NCI-H187 (cell line): ENCODE measurements at regions not wholly inside any gene's neighbourhood (a gene's known extent, or its start where the extent isn't known, plus 50 kb on each side); places are given as distances from the start of the nearest gene placed in this dataset.
A peak's percentile ranks its signal among the peaks of the same experiment; 100 is the strongest.

Source experiments
- DNase-seq, 2 experiments: peaks; one replicate each; lab custom pipeline; 2025; lab: John Stamatoyannopoulos, UW

DNA sequence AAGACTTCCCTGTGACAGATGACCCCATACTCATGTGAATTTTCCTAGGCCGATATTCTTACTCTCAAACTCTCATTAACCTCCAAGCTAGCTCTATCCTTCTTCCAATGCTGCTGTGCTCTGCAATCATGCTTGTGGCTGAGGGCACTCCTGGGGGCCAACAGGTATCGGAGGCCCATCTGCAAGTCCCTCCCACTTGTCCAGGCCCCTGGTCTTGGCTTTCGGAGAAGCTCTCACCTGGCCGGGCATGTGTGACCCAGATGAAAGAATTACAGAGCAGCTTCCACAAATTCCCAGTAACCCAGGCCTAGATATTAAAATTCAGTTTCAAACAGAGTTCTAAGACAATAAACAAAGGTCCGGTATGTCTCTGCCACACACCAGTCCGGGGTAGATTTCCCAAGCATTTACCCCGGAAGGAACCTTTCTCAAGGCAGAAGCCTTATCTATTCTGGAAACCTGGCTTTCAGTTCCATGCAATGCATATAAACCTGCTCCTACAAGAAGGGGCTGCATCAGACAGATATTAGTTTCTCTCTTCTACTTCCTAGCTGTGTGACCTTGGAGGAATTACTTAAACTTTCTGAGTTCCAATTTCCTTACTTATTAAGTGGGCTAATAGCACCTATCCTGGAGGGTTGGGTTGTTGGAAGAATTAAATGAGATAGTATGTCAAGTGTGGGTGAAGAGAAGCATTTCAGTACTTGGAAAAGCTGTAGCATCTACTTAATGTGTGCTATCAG is 270.8 kb downstream of the PTTG2 start:
- no peak for DNase-seq

DNA sequence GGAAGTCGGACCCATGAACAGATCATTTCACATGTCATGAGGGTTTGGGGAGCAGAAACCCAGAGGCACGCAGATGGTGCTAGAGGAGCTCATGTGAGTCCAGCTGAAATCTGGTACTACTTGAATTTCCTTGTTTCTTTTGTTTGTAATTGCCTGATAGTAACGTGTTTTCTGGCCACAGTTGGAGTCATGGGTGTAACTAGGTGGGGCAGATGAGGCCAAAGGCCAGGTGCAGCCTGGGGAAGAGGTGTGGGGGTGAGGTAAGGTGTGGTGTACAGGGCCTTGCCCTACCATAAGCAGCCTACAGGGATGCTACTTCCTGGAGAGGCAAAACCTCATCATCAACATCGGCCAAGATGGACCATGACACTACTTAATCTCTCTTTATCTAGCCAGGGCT is 271.4 kb downstream of the PTTG2 start:
- DNase-seq, result no peak

DNA sequence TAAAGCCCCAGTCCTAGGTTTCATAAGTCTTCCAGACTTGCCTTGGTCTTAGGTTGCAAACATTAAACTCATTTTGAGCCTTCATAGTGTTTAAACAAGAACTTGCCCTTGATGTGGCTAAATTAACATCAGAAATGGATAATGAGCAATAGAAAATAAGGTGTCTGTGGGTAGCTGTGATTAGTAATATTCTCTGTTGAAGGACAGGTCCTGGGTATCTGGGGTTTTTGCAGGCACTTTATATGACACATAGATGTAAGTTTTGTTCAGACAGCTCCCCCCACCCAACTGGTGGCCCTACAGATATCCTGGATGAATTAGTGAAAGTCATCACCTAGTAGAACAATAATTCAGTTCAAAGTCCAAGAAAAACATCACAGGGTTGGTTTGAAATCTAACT is 272.5 kb downstream of the PTTG2 start:
- no peak for DNase-seq

DNA sequence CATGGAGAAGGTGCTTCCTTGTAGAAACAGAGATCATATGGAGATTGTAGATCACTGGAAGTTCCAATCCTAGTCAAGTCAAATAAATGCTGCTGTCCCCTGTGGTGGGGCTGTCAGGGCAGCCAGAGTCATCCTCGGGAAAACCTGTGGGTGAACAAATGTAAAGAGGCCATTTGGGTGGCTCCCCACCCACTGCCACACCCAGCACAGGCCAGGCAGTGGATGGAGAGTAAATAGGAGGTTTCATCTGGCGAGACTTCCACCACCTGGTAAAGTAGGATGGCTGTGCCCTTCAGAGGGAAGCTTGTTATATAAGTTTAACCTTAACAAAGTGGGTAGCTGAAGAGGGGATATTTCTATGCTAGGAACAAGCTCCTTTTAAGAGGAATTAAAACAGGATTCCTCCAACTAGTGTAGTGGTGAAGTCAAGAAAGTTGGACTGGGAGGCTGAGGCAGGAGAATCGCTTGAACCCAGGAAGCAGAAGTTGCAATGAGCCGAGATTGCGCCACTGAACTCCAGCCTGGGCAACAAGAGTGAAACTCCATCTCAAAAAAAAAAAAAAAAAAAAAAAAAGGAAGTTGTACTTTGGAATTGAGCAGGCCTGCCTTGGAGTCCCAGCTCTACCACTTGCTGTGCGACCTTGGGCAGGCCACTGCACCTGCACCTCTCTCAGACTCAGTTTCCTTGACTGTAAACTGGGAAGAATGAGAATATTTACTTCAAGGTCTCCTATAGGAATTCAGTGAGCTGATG is 273.7 kb downstream of the PTTG2 start:
- no peak for DNase-seq

DNA sequence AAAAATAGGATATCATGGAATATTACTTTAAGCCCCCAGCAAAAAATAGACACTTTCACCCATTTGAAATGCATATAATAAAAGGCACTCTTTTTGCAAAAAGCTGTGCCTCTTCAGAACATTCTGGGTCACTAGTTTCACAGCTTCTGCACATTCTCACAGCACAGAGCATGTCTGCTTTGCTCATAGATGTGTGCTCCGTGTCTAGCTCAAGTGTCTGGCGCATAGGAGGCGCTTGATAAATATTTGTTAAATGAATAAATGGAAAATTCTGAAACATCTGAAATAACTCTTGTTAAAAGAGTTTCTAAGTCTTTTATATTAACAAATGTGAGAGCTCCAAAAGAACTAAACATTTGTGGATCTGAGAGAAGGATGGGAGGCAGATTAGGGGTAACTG is 275.2 kb downstream of the PTTG2 start:
- no peak for DNase-seq

DNA sequence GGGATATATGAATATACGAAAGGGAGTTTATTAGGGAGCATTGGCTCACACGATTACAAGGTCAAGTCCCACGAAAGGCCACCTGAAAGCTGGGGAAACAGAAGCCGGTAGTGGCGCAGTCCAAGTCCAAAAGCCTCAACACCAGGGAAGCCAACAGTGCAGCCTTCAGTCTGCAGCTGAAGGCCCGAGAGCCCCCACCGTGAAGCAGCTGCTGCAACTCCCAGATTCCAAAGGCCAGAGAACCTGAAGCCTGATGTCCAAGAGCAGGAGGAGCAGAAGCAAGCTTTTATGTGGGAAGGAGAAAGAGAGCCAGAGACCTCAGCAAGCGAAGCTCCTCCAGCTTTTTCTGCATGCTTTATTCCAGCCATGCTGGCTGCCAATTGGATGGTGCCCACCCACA is 275.8 kb downstream of the PTTG2 start:
- DNase-seq, result no peak

DNA sequence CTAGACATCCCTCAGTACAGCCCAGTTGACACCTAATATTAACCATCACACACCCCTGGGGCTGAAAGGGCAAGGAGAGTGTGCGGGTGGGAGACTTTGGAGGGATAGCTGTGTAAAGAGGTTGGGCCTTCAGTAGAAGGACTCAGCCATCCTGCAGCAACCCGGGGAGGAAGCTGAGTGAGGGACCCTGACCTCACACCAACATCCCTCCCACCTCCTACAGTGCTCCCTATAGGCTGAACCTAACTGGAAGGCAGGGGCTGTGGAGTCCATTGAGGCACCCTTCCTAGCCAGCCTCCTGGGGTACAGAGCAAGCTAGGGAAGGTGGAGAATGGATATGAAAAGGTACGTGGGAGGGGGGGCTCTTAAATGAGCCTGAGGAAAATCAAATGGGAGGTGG is 276.3 kb downstream of the PTTG2 start:
- no peak for DNase-seq

DNA sequence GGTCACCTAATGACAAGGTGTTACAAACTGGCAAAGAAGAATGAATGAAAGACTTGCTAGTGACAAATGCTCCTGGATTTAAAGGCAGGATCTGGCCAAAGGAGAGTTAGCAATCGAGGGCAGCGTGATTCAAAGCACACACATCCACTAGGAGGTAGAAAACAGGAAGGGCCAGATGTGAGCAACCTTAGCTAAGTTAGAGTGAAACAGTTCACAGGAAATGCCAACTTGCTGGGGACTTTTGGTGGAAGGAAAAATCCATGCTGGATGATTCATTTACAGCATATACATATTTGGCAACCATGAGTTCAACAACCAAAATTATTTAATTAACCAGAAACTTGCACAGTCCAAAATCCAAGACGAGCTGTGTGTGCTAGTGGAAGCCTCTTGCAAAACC is 276.9 kb downstream of the PTTG2 start:
- DNase-seq, result no peak

DNA sequence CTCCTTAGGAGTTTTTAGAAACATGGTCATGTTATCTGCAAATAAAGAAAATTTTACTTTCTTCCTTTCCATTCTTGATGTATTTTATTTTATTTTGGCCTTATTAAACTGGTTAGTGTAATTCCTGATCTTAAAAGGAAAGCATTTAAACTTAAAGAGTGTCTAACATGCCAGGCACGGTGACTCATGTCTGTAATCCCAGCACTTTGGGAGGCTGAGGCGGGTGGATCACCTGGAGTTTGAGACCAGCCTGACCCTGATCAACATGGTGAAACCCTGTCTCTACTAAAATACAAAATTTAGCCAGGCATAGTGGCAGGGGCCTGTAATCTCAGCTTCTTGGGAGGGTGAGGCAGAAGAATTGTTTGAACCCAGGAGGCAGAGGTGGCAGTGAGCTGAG is 281.3 kb downstream of the PTTG2 start:
- no peak for DNase-seq

DNA sequence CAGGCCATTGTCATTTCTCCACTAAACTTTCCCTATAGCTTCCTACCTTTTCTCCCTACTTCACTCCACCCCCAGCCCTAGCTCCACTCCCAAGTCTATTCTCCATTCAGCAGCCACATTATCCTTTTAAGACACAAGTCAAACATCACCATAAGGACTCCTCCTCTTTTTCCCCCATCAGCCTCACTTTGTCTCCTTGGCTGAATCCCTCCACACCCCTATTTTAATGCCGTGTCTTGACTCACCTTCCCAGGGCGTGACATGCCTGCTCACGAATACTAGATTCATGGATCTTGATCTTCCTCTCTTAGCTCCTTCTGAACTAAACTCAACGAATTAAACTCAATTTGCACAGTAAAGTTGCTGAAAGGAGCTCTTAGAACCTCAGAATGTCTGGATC is 281.9 kb downstream of the PTTG2 start:
- DNase-seq, result no peak

DNA sequence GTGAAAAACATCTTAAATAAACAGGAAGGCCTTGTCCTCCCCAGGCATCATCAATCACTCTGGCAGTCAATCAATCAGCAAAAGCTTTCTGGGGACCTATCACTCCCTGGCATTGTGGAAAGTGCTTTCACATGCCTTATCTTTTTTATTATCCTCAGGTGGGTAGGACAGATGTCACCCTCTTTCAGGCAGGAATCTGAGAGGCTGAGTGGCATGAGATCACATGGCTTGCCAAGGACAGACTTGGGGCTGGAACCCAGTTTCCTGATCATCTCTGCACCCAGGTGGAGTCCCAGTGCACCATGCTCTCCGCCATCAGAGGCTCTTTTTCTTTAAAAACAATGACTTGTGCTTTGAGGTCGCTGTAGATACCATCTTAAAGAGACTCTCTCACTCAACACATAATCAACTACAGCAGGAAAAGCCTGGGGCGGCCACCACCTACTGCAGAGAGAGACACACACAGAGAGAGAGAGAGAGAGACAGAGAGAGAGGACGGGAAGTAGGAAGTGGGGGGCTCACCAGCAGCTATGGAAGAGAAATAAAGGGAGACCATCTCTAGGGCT is 282.7 kb downstream of the PTTG2 start:
- DNase-seq, result no peak

DNA sequence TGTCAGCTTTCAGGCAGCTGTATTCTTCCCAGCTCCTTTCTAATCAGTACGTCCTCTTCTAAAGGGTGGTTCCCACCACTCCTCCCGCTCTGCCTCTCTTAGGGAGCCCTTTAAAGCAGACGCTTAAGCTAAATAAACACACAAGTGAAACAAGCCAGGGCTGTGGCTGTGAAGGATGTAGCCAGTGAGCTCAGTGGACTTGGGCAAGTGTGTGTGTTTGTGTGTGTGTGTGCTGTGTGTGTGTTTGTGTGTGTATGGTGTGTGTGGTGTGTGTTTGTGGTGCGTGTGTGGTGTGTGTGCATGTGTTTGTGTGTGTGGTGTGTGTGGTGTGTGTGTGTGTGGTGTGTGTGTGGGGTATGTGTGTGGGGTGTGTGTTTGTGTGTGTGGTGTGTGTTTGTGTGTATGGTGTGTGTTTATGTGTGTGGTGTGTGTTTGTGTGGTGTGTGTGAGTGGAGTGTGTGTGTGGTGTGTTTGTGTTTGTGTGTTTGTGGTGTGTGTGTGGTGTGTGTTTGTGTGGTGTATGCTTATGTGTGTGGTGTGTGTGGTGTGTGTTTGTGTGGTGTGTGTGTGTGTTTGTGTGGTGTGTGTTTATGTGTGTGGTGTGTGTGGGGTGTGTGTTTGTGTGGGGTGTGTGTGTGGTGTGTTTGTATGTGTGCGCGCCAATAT is 283.3 kb downstream of the PTTG2 start:
- peak in 1 of 2 experiments; percentile 22 for DNase-seq

DNA sequence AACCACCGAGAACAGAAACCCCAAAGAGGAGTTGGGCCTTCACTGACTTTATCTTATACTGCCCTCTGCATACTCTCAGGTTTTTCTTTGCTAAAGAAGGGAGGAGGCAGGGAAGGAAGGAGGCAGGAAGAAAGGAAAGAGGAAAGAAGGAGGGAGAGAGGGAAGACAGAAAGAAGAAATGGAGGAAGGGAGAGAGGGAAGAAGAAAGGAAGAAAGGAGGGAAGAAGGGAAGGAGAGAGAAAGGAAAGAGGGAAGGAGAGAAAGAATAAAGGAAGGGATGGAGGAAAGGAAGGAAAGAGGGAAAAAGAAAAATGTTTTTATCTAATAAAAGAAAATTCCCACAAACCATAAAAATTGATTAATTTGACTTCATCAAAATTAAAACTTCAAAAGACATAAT is 294.6 kb downstream of the PTTG2 start:
- DNase-seq, result no peak

DNA sequence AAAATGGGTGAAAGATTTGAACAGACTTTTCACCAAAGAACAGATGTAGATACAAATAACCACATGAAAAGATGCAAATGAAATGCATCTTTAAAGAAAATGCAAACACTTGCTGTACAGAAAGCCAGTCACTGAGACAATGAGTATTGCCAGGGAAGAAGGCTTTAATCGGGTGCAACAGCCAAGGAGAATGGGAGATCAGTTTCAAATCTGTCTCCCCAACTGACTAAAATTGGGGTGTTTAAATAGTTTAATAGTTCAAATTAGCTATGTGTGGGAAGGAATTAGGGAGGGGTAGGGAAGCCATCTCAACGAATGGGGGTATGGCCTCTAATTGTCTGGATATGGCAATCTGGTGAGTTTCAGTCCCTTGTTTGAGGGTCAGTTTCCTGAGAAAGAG is 295.4 kb downstream of the PTTG2 start:
- DNase-seq, result no peak

DNA sequence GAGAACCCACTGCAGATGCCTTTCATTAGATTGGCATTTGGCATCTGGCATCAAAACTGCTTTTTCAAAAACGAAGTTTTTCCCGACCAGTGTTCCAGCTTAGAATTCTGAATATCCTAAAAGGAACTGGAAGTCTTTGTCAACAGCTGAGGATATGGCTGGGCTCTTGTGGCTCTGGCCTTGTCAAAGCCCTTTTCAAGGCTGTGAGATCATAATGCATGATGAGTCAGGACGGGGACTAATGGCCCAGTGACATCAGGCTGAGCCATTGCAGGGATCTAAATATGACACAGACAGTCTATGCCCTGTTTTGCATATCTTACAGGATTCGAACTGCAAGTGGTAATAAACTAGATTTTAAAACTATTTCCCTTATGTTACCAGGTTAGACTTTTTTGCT is 306.4 kb downstream of the PTTG2 start:
- DNase-seq, result no peak

DNA sequence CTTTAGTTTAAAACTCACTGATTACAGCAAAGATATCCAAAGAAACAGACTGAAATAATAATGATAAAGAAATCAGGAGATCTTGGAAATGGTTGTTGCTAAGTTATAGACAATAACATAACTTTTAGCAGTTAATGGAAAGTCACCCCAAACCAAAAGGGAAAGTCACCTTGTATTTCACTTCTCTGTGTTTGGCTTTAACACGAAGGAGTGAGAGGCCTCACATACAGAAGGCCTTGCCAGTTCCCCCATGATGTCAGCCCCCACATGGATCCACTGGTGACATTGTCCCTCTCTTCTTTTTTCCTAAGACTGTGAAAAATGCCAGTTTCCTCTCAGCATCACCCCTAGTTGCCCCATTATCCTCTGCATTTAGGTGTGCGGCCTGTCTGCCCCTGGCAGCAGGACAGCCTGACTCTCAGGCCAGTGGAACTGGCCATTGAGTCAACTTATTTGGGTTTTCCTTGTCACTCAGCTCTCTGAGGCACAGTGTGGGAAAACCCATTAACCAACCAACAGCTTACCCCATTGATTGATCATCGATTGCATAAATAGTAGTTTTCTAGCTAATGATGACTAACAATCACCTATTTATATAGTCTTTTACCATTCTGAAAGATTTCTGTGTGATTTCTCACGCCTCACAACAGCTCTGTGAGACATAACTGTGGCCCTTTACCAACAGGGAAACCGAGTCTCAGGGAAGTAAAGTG is 308.1 kb downstream of the PTTG2 start:
- DNase-seq, result no peak

DNA sequence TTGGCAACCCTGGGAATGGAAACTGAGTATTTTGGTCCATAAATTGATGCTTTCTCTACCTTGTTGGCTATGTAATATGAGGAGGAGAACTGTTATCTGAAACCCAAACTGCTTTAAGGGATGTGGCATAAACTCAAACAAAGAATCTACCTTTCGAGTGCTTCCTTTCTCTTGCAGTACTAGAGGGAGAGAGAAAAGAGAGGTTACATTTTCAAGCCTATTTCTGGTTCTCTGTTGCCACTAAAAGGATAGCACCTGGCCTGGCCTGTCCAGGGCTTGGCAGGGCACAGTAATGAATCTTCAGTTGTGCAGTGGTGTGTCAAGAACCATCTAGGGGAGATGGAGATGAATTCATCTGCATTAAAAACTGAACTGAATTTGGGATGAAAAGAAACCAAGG is 308.6 kb downstream of the PTTG2 start:
- DNase-seq, result no peak

DNA sequence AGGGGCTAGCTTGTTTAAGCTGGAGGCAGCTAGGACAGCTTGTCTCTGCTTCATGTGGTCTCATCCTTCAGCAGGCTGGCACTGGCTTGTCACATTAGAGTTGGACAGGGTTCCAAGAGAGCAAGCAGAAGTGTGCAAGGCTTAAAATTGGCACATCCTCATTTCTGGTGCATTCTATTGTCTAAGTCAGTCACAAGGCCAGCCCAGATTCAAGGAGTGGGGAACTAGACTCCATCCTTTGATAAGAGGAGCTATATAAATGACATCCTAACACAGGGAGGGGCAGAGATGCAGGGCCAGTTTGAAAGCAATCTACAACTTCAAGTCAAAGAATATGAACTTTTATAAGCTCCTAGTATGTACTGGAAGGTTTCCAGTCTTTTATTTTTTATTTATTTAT is 313.2 kb downstream of the PTTG2 start:
- DNase-seq, result no peak

DNA sequence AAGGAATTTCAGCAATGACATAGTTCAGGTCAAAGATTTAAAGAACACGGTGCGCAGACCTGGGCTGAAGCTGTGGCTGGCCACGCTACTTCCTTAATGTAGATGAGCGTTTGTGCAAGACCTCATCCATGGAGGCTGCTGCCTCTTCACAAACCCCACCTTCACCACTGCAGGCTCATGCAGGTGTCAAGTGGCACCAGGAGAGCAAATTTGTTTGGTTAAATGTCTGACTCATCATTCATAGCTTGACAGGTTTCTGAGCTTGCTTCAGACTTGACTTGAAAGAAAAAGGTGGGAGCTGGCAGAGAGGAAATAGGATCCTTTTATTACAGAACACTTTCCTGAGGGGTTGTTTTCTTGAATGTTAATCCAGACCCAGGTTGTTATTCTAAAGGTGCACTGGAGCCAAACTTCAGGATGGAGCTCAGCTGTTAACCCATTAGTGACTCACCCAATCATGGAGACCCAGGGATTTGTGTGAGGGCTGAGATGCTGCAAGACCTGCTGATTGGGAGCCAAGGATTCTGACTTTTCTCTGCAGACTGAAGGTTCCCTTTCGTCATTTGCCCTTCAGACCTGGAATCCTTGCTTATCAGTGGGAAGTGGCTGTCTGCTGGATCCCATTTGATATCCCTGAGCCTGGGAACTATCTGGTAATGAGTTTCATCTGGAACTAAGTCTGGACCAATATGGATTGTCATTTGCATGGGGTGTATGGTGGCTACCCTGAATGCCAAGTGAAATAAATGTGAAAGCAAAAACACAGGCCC is 315.3 kb downstream of the PTTG2 start:
- peak; percentile 88 to 90 for DNase-seq

DNA sequence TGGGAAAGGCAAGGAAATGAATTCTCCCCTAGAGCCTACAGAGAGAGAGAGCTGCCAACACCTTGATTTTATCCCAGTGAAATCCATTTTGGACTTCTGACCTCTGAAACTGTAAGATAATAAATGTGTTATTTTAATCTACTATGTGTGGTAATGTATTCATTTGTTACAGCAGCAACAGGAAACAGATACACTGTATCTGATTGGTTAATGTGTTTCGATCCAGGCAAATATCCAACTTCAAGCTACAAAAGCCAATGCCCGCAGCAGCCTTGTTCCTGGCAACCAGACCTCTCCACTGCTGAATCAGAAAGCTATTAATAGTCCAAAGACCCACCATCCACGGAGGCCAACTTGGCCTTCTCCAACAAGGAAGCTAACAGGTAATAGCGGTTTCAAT is 318.1 kb downstream of the PTTG2 start:
- no peak for DNase-seq

DNA sequence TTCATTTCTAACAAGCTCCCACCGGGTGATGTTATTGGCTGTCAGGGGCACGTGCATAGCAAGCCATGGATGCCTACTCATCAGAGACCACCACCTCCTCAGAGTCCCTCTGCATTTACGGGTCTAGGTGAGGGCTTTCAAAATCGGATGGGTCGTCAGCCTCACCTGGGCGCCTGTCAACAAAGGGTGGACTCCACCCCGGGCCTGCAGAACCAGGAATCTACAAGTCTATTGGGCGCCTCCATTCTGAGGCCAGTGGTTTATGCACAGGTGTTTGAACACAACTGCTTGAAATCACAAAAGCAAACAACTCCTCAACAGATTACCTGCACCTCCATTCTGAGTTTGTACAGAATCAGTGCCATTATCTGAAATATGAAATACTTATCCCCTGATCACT is 318.9 kb downstream of the PTTG2 start:
- DNase-seq, result no peak
